ENCODE measurements at regions not wholly inside any gene's neighbourhood (a gene's known extent, or its start where the extent isn't known, plus 50 kb on each side); places are given as distances from the start of the nearest gene placed in this dataset.

GRCh38 chr18:78641689-78642231, 337.9 kb upstream of the SALL3 start:
- Histone ChIP-seq H3K9me3 (no peaks in the 10 kb centered on the region), H3K4me3 (ENCODE audit: low read depth, low read length) (no peak overlapping the region), H3K27me3 (no peaks in the 10 kb centered on the region), H3K4me1 (no peaks in the 10 kb centered on the region), H3K36me3 (no peaks in the 10 kb centered on the region)
- DNase-seq: no peak
- no peak for TF ChIP-seq CTCF (IDR thresholded peaks at IDR 0.05; ENCODE audit: low read depth, low read length)

- Histone ChIP-seq H3K9me3 (no peaks in the 10 kb centered on the region), H3K27me3 (no peaks in the 10 kb centered on the region), H3K4me3 (ENCODE audit: low read depth, low read length) (no peak overlapping the region), H3K4me1 (no peaks in the 10 kb centered on the region), H3K36me3 (no peaks in the 10 kb centered on the region)
- no peak for TF ChIP-seq CTCF (IDR thresholded peaks at IDR 0.05; ENCODE audit: low read depth, low read length)
- no peak for DNase-seq
These were observed 337.2 kb upstream of the SALL3 start for GRCh38 chr18:78642296-78642951.

- Histone ChIP-seq H3K4me3 (ENCODE audit: low read depth, low read length) (no peak overlapping the region), H3K4me1 (no peaks in the 10 kb centered on the region), H3K27me3 (no peaks in the 10 kb centered on the region), H3K9me3 (no peaks in the 10 kb centered on the region), H3K36me3 (no peaks in the 10 kb centered on the region)
- no peak for DNase-seq
- TF ChIP-seq CTCF (IDR thresholded peaks at IDR 0.05; ENCODE audit: low read depth, low read length): no peak
These were observed 336.6 kb upstream of the SALL3 start for GRCh38 chr18:78643004-78643403.

- no peaks in the 10 kb centered on the region for H3K4me1 ChIP-seq
- TF ChIP-seq CTCF (IDR thresholded peaks at IDR 0.05; ENCODE audit: low read depth, low read length): no peak
- no peaks in the 10 kb centered on the region for H3K36me3 ChIP-seq
- H3K27me3 ChIP-seq: no peaks in the 10 kb centered on the region
- no peak for DNase-seq
- H3K9me3 ChIP-seq: no peaks in the 10 kb centered on the region
- no peak overlapping the region for H3K4me3 ChIP-seq (ENCODE audit: low read depth, low read length)
These were observed 335.6 kb upstream of the SALL3 start for GRCh38 chr18:78643981-78644380.

GRCh38 chr18:78645216-78645615, 334.4 kb upstream of the SALL3 start:
- no peak for TF ChIP-seq CTCF (IDR thresholded peaks at IDR 0.05; ENCODE audit: low read depth, low read length)

GRCh38 chr18:78647018-78647417, 332.6 kb upstream of the SALL3 start:
- Histone ChIP-seq H3K9me3 (no peaks in the 10 kb centered on the region), H3K36me3 (no peaks in the 10 kb centered on the region), H3K4me3 (ENCODE audit: low read depth, low read length) (no peak overlapping the region), H3K4me1 (no peaks in the 10 kb centered on the region), H3K27me3 (no peaks in the 10 kb centered on the region)
- no peak for DNase-seq
- TF ChIP-seq CTCF (IDR thresholded peaks at IDR 0.05; ENCODE audit: low read depth, low read length): no peak

More at GRCh38 chr18:78645216-78645615, 334.4 kb upstream of the SALL3 start:
- Histone ChIP-seq H3K4me3 (ENCODE audit: low read depth, low read length) (no peak overlapping the region), H3K9me3 (no peaks in the 10 kb centered on the region), H3K36me3 (no peaks in the 10 kb centered on the region), H3K4me1 (no peaks in the 10 kb centered on the region), H3K27me3 (no peaks in the 10 kb centered on the region)
- DNase-seq: no peak

Measured in BE2C (cell line).